ENCODE measurements at regions not wholly inside any gene's neighbourhood (a gene's known extent, or its start where the extent isn't known, plus 50 kb on each side); places are given as distances from the start of the nearest gene placed in this dataset.

GRCh38 chr15:39235084-39235795 is 345.6 kb upstream of the THBS1 start:
- TF ChIP-seq CTCF (IDR thresholded peaks at IDR 0.05): no peak
- TF ChIP-seq POLR2A (IDR thresholded peaks at IDR 0.05): no peak

All from lower leg skin (tissue), 3 donors.